ENCODE measurements at regions not wholly inside any gene's neighbourhood (a gene's known extent, or its start where the extent isn't known, plus 50 kb on each side); places are given as distances from the start of the nearest gene placed in this dataset.

DNA sequence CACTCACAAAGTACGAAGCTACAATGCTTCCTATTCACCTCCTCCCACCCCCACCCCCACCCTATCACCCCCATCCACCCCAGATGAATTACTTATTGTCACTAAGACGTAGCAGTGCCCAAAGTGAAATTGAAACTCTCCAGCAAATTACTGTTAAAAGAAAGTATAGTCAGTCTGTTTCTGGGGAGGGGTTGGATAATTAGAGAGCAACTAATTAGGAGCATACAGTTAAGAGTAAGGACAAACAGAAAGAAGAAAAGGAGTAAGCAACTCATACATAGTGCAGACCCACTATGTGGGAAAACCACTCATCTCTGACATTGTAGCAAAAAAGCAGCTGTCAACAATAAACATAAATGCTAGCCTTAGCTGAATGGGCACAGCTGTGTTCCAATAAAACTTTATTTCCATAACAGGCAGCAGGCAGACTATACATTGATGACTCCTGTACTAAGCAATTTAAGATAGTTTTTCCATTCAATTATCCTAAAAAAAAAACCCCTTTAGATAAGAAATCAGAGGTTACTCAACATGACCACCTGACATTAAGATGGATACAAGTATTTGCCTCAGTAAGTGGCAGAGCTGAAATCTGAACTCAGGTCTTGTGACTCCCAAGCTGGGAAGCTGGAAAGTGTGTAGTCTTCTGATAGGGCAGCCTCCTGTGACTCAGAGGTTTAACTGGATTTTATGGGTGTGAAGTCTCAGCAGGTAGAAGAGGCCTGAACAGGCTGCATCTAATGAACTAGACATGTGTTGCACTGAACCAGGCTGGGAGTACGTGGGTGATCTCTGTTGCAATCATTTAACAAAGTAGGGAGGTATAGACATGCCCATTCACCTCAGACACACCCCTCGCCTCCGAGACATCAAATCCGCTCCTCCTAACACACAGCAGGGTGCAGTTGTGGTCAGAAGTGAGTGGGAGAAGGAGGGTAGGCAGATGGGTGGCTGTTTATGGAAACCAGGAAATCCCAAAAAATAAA lies 171.8 kb upstream of the KLF7 start:
- TF ChIP-seq CTCF (IDR thresholded peaks at IDR 0.05; ENCODE audit: insufficient read depth, low read depth, low read length), result no peak
- no peak for TF ChIP-seq EZH2 (IDR thresholded peaks at IDR 0.05; ENCODE audit: insufficient read depth, low read length)
